ENCODE measurements at regions not wholly inside any gene's neighbourhood (a gene's known extent, or its start where the extent isn't known, plus 50 kb on each side); places are given as distances from the start of the nearest gene placed in this dataset.
A peak's percentile ranks its signal among the peaks of the same experiment; 100 is the strongest.
"Not testable (repeated sequence)": the region's sequence is repeated elsewhere in the genome, so short reads cannot be mapped to it uniquely, and the experiment has no call there.

DNA sequence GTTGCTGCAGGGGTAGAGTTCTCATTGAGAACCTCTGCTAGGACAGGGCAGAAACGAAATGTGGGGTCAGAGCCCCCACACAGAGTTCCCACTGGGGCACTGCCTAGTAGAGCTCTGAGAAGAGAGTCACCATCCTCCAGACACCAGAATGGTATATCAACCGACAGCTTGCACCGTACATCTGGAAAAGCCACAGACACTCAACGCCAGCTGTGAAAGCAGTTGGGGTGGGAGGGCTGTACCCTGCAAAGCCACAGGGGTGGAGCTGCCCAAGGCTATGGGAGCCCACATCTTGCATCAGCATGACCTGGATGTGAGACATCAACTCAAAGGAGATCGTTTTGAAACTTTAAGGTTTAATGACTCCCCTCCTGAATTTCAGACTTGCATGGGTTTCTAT, 284.0 kb upstream of the DEPDC1 start:
- no peak for DNase-seq (ENCODE audit: low spot score)

DNA sequence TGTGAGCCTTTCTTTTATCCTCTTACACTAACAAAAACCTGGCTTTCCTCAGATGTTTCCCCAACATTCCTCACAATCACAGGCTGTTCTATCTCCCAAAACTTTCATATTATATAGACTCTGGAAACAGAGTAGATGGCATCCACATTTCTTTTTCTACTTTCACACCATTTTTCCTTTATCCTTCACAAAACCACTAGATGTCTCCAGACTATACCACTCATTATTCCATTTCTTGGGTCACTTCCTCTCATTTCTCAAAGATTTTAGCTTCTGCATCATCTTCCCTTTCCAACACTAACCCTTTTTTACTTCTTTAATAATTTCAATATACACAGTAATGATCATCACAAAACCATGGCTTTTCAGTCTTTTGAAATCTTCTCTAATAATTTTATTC, 286.0 kb upstream of the DEPDC1 start:
- DNase-seq (ENCODE audit: low spot score): no peak

DNA sequence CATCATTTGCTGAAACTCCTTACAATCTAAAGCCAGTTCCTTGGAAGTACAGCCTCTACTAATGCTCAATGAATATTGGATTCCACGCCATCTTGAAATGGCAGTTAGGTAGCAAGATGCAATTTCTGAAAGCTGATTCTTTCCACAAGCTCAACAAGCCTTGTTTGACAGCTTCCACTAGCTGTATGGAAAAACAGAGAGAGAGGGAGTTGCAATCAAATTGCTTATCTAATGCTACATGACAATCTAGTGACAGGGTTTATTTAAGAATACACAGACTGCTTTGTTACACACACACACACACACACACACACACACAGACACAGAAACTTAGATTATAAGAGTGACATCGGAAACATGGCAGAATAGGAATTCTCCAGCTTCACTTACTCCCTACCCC, 288.4 kb upstream of the DEPDC1 start:
- no peak for DNase-seq (ENCODE audit: low spot score)

DNA sequence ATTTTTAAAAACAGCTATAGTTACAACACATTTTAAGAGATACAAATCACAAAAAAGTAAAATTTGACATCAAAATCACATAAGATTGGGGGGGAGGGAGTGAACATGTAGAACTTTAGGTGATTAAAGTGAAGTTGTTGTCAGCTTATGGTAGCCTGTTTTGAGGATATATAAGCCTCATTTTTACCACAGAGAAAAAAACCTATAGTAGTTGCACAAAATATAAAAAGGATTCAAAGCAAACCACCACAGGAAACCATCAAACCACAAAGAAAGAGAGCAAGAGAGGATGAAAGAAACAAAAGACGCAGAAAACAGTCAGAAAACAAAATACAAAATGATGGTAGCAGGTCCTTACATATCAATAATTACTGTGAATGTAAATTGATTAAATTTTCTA, 291.9 kb upstream of the DEPDC1 start:
- no peak for DNase-seq (ENCODE audit: low spot score)

DNA sequence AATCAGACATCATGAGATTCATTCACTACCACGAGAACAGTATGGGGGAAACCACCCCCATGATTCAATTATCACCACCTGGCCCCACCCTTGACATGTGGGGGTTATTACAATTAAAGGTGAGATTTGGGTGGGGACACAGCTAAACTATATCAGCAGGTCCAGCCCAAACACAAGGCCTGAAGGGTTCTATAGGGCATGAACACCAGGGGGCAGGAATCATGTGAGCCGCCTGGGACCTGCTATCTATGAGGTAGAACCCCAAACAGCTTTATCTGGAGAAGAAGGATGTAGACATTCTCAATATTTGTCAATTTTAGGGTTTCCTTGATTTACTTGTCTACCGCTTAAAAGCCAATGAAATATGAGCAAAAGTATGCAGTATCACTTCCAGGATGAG, 294.9 kb upstream of the DEPDC1 start:
- DNase-seq (ENCODE audit: low spot score): peak; percentile 30

DNA sequence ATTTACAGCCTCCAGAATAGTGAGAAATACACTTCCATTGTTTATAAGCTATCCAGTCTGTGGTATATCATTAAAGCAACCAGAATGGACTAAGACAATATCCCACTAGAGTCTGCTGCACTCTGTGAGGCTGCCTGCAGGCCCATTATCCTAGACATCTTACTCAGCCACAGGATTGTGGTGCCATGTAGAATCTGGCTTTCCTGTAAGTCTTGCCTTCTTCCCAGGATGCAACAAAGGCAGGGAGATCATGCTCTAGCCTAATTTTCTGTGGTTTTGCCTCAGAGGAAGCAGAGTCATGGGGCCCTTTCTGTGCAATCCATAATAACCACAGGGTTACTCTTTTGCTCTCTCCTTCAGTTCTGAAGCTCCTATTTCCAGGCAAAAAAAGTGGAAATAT, 299.1 kb upstream of the DEPDC1 start:
- no peak for DNase-seq (ENCODE audit: low spot score)

DNA sequence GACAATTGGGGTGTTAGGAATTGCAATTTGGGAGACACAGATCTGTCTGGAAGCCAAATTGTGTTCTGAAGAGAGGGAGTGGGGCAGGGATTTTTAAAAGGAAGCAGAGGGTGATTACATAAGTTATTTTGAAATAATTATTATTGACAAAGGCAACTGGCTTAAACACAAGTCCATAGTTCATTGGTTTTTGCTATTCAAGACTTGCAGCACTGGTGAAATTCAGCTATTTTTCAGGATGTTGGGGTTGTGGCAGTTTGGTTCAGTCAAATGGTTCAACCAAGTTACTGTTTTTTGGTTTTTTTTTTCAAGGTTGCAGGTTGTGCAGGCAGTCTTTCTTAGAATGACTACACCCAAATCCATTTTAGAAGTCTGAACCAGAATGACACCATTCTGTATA, 300.0 kb upstream of the DEPDC1 start:
- DNase-seq (ENCODE audit: low spot score): no peak

DNA sequence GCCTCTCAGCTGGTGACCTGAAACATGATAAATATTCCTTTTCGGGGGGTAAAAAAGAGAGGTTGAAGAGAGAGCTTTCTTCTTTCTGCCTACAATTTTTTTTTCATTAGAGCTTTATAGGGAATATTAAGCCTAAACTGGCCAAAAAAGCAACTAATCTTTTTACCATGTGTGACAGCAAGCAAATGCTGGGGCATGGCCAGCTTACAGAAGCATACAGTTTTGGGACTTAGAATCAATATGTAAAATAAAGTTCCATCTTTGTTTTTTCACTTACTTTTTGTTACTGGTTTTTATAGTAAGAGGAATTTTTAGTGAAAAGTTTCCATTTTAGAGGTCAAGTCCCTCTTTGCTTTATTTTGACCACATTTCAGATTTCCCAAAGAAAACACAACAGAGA, 301.2 kb upstream of the DEPDC1 start:
- no peak for DNase-seq (ENCODE audit: low spot score)

DNA sequence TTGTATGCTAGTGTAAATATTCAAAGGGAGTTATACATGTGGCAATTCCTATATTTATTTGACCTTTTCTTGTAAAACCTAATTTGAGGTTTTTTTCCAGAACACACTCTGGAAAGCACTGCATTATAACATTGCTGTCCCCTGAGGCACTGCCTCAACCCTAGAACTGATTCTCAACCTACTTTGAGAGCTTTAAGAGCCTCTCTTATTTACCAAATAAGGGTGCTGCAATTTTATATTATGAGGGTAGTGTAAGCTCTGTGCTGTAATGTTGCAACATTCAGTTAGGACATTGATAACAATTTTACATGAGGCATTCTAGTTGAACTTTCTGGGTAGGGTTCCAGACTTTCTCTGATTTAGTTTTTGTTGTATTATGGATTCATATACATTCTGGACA, 302.2 kb upstream of the DEPDC1 start:
- no peak for DNase-seq (ENCODE audit: low spot score)

DNA sequence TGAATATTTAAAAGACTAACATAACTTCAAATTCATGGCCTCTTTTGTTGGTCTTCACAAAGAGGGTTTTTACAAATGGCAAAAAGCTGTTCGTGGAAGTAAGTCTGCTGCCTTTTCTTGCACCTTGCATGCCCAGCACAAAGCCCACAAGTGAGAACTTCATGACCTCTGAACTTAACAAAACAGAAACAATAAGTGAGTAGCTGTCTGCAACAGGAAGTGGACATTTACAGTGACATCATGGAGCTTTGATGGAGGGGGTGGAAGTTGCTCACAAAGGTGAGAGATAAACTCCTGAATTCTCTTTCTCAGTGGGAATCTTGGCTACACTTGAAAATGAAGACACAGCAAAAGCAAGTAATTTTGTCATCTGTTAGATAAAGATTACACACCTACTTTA, 303.3 kb upstream of the DEPDC1 start:
- DNase-seq (ENCODE audit: low spot score): no peak

DNA sequence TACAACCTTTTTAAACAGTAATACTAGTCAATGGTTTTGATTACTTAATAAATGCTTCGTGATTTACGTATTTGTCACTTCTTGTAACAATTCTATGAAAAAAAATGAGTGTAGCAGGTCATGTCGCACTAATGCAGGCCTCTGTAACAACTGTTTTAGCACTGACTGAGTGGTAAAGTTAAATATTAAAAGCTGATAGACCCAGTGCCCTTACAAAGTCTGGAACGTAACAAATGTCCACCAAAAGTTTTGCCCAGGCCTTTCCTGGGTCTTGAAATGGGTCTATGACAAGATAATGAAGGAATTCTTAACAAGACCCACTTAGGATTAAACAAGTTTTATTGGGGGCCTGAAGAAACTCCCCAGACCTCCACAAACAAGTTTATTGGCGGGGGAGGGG, 304.6 kb upstream of the DEPDC1 start:
- DNase-seq (ENCODE audit: low spot score): no peak

DNA sequence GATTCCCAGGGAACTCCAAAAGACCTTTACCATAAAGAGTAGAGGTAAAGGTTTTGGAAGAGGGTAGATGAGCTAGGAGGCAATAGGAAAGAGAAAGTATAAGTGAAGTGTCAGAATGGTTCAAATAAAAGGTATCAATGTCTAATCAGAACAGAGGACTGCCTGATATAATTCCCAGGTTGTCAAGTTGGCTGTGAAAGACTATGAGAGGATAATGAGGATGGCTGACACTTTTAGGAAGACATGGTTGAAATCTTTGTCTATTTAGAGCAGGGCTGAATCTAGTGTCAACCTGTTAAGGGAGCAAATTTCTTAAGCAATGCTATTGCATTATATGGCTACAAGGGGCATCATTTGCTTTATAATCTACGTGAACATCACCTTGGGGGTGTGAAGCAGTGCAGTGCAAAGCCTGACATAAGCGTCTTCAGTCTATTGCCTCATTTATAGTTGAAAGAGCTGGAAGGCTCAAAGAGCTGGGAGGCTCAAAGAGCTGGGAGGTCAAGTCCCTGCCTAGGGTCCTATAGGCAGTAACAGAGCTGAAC, 308.3 kb upstream of the DEPDC1 start:
- DNase-seq (ENCODE audit: low spot score): no peak

DNA sequence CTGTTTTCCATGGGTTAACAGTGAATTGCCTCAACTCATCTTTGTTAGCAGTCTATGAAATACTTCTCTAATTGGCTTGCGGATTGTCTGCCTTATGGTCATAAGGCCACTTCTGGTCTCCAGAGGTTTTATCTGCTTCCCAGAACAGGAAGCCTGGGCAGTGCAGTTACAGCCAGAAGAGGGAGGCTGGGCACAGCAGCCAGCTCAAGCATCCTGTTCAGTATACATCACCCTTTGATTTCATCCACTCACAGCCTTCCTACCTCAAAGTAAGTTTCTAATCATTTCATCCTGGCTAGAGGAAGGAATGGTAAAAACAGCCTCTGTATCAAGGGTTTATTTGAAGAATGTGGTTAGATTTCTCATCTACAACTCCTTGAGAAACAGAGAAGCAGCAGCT, 311.5 kb upstream of the DEPDC1 start:
- no peak for DNase-seq (ENCODE audit: low spot score)

DNA sequence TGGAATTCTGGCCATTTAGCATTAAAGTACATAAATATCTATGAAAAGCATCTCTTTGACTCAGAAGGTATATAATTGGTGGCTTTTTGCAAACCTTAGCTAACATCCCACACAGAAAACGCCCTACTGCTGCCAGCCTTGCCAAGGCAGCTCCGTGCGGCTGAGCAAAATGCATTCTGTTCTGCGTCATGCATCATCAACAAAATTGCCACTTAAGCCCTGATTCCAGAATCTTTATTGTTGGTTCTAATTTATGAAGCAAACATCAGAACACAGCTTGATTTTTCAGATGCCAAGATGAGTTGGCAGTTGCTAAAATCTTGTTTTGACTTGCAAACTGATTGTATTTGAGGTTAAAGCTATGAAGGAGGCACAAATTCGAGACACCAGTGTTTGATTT, 314.9 kb upstream of the DEPDC1 start:
- DNase-seq (ENCODE audit: low spot score): no peak

DNA sequence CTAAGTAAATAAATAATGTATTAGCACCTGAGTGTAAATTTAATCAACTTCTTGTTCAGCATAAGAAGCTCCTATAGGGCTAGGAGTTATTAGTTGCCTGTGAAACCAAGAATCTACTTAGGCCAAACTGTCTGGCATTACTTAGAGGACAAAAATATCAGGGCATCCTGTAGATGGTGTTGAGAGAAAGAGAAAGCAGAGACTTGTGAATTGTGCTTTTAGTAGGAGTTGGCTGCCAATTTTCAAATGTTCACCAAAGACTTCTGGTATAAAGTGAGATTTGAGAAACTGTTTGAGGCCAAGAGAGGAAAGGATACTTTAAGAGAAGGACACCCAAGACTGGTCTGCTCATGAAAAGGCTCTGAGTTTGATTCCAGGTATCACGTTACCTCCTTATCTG, 315.5 kb upstream of the DEPDC1 start:
- no peak for DNase-seq (ENCODE audit: low spot score)

DNA sequence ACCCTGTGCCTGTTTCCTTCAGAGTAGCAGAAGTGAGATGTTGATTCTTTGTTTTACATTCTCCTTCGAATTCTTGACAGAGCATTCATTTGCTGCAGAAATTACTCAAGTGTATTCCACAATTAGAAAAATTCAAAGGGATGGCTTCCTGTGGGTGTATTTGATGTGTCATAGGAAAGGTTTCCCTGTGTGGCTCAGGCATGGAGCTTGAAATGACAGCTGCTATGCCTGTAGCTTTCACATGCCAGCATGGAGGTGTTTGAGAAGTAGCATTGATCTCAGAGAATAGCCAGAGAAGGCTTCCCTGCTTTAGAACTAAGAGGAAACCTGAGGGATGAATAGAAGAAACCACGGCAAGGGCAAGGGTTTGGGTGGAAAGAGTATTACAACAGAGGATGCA, 317.2 kb upstream of the DEPDC1 start:
- no peak for DNase-seq (ENCODE audit: low spot score)

DNA sequence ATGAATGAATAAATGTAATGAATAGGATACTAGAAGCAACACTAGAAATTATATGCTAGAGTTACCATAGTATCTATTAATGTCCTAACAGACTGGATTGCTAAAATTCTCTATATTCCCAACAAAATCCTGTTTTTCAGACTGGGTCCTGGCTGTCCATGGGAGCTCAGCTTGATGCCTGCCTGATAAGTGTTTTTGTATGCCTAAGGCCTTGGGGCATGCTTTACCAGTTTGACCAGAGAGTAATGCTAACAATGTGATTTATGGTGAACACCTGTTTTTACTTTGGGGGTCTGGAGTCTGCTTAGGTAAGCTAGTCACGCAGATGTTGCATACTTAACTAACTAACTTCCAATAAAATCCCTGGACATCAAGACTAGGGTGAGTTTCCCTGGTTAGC, 318.8 kb upstream of the DEPDC1 start:
- no peak for DNase-seq (ENCODE audit: low spot score)

DNA sequence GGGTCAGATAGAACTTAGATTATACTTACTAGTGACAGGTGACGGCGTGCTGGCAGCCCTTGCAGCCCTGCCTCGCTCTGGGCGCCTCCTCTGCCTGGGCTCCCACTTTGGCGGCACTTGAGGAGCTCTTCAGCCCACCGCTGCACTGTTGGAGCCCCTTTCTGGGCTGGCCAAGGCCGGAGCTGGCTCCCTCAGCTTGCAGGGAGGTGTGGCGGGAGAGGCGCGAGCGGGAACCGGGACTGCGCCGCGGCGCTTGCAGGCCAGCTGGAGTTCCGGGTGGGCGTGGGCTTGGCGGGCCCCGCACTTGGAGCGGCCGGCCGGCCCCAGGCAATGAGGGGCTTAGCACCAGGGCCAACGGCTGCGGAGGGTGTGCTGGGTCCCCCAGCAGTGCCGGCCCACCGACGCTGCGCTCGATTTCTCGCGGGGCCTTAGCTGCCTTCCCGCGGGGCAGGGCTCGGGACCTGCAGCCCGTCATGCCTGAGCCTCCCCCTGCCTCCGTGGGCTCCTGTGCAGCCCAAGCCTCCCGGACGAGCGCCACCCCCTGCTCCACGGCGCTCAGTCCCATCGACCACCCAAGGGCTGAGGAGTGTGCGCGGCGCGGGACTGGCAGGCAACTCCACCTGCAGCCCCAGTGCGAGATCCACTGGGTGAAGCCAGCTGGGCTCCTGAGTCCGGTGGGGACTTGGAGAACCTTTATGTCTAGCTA, 320.8 kb upstream of the DEPDC1 start:
- DNase-seq (ENCODE audit: low spot score): not testable (repeated sequence)

DNA sequence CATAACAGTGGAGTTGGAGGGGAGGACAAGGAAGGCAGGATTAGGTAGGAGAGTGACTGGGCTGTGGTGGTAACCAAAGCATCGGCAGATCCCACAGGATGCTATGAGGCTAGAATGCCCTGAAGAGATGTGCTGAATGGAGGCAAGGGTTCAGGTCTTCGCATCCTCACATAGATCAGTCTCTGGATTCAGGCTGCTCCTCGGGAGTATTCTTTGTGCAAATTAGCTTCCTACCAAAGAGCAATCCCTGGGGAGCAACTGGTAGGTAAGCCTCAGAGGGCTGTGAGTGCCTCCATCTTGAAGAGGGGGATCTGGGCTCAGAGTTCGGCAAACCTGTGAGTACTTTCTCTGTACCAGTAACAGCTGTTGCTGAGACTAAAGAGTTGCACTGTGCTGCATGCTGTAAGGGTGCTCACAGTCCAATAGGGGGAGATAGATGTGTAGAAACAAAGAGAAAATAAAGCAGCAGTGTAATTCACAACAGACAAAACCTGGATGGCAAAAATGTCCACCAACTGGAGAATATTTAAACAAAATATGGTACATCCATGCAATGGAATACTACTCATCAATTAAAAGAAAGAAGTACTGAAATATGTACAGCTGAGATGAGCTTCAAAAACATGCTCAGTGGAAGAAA, 322.4 kb upstream of the DEPDC1 start:
- DNase-seq (ENCODE audit: low spot score): peak; percentile 21

DNA sequence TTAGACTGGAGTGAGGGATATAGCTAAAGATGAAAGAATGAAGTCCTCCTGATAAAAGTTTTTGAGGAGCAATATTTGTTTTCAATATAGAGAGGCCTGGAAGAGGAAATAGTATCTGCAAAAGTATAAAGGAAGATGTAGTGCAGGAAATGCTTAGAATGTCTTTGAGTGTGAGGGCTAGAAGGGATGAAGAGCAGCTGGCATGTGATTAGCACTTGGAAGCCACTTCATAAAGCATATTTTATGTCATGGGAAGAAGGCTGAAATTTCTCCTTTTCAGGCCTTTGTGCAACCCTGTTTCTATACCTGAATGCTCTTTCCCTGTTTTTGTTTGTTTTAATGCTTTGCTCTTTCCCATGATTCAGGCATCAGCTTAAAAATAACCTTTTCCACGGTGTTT, 323.3 kb upstream of the DEPDC1 start:
- DNase-seq (ENCODE audit: low spot score): no peak

DNA sequence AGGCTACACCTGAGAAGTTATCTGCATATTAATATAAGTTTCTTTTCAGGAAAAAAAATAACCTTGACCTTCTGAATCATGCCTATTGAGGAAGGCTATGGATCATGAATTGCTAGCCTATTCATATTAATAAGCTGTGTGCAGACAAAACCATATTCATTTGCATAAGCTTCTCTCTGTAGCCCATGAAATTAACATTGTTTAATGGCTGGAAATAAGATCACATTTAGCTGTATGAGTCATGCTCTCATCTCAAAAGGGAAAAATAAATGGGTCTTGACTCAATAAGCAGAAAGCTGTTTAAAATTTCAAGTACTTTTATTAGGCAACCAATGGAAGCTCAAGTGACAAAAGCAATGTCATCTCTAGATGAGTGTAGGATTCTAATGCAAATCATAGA, 330.0 kb upstream of the DEPDC1 start:
- DNase-seq (ENCODE audit: low spot score): no peak

DNA sequence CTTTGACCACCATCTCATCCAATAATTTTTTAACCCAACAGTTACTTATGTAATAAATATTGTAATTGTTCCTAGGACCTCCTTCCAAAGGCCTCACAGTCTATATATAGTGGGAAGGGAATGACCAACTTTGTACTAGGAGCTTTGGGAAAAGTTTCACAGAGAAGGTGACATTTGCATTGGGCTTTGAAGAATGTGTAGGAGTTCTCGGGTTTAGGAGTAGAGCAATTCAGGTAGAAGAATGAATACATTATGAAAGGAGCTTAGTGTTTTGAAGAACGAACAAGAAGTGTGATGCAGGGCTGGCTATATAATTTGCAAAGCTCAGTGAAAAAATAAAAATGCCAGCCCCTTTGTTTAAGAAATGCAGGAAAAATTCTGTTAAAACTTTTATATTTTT, 330.4 kb upstream of the DEPDC1 start:
- no peak for DNase-seq (ENCODE audit: low spot score)

DNA sequence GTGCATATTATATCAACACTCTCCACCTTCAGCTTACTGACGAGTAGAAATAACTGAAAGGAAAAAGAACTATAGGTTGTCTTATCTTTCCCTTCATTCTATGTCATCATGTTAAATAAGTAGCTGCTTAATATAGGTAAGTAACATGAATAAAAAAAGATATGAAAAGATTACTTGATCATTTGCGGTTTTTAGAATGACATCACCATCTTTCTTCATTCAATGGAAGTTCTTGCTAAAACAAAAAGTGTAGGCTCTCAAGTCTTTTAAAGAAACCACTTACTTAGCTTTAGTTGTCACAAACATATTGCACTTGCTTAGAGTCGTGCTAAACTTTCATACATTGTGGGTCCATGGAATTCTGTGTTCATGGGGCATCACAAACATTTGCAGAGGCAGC, 331.1 kb upstream of the DEPDC1 start:
- no peak for DNase-seq (ENCODE audit: low spot score)

DNA sequence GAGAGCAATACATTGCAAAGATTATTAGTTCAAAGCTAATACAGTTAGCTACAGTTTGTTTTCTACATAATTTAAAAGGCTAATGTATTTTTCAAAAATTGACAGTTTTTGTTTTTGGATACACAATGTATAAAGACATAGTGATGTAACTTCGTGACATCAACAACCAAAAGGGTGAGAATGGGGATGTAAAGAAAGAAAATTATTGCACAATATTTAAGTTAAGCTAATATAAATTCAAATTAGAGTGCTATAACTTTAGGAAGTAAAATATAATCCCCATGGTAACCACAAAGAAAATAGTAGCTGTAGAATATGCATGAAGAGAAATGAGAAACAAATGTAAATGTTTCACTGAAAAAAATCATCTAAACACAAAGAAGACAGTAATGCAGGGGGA, 334.4 kb upstream of the DEPDC1 start:
- no peak for DNase-seq (ENCODE audit: low spot score)

Data from HT-29 (cell line).